ENCODE measurements at regions not wholly inside any gene's neighbourhood (a gene's known extent, or its start where the extent isn't known, plus 50 kb on each side); places are given as distances from the start of the nearest gene placed in this dataset.
"Not testable (repeated sequence)": the region's sequence is repeated elsewhere in the genome, so short reads cannot be mapped to it uniquely, and the experiment has no call there.

DNA sequence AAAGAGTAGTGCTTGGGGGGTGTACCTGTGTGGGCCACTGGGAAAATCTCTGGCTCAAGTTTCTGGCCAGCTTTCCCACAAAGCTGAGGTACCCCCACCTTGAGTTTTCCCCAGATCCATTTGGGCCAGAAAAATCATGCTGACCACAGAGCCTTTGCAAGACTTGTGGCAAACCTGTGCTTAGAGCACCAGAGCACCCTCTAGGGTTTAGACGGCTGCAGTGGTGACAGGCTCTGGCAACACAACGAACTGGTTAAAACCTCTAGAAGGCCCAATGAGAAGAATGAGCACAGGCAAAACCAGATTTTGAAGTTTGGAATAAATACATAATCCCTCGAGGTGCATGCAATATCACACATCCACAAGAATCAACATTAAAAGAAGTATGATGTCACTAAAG lies 290.7 kb upstream of the FOLH1 start:
- DNase-seq = no peak

- no peak for DNase-seq
Measured at GRCh38 chr11:49505231-49505630, 296.8 kb upstream of the FOLH1 start.

DNA sequence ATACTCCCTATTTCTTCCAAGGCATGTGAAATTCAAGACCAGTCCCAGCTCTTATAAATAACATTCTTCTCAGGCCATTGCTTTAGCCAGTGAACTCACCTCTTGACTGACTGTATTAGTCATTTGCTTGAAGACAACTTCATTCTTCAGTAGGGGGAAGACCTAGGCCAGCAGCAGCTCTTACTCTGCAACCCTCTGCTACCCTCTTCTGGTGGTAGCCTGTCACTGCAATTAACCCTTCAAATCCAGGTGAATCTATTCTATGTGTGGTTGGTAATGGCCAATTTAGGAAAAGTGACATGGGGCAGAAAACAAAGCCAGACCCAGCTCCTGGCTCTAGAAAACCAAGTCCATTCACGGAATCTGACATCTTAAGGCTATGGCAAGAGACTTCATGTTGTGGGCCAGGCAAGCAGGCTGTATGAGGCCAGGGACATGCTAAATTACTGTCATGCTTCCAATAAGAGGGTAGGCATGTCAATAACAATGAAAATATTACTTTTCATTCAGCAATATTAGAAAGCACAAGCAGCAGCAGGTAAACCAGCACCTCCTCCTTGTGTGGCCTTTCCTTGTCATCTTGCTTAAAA lies 317.9 kb upstream of the FOLH1 start:
- DNase-seq = peak; percentile 1

DNA sequence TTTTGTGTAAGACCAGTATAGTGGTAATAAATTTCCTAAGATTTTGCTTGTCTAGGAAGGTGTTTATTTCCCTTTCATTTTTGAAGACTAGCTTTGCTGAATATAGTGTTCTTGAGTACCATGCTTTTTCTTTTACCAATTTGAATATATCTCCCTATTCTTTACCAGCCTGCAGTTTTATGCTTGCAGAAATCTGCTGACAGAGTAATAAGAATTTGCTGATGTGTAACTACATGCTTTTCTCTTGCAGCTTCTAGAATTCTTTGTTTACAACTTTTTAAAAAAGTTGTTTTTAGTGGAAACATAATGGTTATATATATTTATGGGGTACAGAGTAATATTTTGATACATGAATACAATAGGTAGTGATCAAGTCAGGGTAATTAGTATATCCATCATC lies 324.8 kb upstream of the FOLH1 start:
- no peak for DNase-seq

- DNase-seq = not testable (repeated sequence)
Measured at GRCh38 chr11:49538927-49539326, 330.5 kb upstream of the FOLH1 start.

GRCh38 chr11:49558261-49558847 lies 350.0 kb upstream of the FOLH1 start:
- DNase-seq = not testable (repeated sequence)

DNA sequence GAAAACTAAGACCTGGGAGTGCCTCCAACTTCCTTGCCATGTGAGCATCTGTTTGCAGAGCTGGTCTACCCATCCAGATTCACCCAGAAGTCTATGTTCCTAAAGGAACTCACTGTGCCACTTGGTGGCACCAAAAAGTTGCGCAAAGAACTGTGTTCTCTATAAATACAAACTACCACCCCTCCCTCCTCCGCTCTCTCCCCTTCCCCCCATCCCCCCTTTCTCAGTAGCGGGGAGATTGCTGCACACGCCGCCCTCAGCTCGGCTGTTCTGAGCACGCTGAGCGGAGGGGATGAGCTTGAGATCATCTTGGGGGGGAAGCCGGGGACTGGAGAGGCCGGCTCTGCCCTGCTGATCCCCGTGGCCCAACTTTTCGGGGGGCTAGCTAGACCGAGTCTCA lies 352.2 kb upstream of the FOLH1 start:
- DNase-seq = not testable (repeated sequence)

DNA sequence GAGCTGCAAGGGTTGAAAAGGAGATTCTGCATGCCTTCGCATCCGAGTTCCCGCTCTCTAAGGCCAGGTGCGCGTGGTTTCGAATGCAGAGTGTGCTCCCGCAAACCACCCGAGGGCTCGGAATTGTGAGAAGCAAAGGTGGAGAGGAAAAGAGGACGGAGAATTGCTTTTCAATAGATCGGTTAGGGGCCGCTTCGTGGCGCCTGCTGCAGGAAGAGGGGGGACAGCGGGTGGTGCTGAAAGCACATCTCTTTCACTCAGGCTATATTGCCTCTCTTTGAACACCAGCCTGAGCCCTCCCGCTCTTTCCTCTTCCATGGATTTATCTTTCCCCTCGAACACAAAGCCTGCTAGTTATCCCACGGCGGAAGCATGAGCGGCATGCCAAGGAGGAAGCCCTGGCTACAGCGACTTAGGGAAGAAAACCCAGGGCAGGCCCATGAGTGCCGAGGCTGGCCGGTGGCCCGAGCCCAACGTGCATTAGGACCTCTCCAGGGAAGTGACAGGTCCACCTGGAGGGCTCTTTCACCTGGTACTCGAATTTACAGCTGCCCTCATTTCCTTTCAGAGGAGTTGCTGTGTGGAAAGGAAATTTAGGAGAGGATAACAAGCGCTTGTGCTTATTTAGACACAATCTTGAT lies 353.0 kb upstream of the FOLH1 start:
- not testable (repeated sequence) for DNase-seq

DNA sequence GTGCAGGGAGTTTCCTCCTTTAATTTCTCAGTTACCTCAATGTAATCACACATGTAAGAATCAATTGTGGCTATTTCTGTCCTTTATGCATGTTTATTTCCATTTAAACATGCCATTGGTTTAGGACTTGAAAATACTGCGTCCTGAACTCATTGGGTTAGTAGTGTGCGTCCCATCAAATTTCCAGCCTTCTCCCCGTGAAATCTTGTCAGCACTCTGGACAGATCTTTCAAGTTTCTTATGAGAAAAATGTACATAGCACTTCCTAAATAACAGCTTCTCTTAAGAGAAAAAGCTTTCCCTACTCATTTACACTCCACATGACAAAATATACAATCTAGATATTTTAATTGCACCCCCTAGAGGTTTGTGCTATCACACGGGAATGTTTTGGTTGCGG lies 353.9 kb upstream of the FOLH1 start:
- DNase-seq = not testable (repeated sequence)

DNA sequence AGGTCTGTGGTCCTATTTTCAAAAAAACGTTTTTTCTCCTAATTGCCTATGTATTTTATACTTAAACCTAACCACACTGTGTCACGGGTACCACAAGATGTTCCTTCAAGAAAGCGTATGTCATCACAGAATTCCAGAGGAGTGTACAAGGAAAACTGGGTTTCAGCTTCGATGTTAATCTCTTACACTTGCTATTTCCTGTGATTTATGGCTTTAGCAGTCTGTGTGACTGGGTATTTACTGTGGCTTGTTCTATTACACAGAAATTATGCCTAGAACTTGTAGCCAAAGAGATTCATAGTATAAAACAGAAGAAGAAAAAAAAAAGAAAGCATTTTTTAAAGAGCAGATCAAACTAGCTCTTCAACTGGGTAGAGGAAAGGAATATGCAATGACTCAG lies 371.1 kb upstream of the FOLH1 start:
- DNase-seq = not testable (repeated sequence)

- not testable (repeated sequence) for DNase-seq
Measured at GRCh38 chr11:49585495-49585894, 366.7 kb upstream of the OR4C13 start.

DNA sequence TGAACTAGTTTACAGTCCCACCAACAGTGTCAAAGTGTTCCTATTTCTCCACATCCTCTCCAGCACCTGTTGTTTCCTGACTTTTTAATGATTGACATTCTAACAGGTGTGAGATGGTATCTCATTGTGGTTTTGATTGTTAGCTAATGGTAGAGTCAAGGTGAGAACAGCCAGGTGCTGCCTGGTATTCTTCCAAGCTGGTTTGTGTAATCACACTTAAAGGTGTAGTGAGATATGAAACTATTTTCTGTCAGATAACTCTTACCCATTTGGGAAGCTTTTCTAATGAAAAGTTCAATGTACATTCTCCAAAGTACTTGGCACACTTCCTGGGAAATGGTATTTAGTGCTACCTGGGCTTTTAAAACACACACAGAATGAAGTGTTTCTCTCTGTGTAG lies 343.3 kb upstream of the OR4C13 start:
- DNase-seq = not testable (repeated sequence)

DNA sequence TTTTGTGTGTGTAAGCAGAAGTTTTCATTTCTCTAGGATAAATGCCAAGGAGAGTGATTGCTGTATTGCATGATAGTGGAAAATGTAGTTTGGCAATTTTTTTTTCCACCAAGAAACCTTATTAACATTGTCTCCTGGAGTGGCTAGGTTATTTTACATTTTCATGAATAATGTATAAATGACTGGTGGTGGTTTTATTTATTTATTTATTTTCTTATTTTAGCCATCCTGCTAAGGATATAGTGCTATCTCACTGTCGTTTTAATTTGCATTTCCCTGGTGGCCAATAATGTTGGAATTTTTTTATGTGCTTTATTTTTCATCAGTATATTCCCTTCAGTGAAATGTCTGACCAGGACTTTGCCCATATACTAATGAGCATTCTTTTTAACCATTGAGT lies 328.3 kb upstream of the OR4C13 start:
- DNase-seq = not testable (repeated sequence)

DNA sequence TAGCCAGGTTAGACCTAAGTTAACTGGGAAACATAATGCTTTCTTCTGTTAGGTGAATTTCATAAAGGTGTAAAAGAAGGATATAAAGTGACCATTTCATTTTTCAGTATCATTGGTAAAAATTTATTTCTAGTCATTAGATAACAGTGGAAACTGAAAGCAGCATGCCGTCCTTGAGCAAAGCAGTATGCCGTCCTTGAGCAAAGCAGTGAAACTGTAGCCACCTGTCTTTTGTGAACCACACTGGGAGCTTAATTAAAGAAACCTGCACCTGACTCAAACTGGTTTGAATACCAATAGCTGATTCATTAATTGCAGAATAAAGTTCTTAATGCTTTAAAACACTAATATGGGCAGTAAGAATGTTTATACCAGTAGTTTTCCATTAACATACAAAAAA lies 281.5 kb upstream of the OR4C13 start:
- DNase-seq = not testable (repeated sequence)

DNA sequence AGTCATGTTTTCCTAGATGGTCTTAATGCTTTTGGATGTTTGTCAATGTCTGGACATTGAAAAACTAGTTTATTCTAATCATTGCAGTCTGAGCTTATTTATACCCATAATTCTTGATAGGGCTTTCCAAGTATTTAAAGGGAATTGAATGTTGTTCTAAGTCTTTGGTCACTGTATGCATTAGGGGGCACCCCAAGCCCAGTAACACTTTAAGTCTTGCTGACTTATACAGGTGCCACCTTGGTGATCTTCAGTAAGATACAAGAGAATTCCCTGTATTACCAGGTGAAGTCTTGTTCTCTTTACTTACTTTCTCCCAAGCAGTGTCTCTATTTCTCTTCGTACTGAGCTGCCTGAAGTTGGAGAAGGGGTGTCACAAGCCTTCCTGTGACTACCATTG lies 250.1 kb upstream of the OR4C13 start:
- not testable (repeated sequence) for DNase-seq

- not testable (repeated sequence) for DNase-seq
Measured at GRCh38 chr11:49750447-49750846, 201.7 kb upstream of the OR4C13 start.

GRCh38 chr11:49750960-49751359 lies 201.2 kb upstream of the OR4C13 start:
- DNase-seq = not testable (repeated sequence)

GRCh38 chr11:49780791-49781190 lies 171.4 kb upstream of the OR4C13 start:
- not testable (repeated sequence) for DNase-seq

GRCh38 chr11:49782000-49782399 lies 170.2 kb upstream of the OR4C13 start:
- not testable (repeated sequence) for DNase-seq

DNA sequence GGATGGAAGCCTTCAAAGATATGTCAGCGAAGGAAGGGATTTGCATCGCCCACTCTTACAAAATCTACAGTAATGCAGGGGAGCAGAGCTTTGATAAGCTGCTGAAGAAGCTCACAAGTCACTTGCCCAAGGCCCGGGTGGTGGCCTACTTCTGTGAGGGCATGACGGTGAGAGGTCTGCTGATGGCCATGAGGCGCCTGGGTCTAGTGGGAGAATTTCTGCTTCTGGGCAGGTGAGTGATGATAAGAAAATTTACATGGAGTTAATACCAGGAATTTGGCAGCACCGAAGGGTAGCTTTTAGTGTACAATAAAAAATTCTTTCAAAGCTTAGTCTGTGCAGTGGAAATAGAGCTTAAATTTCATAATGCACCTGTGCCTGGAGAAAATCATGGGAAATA lies 168.3 kb upstream of the OR4C13 start:
- DNase-seq = not testable (repeated sequence)

DNA sequence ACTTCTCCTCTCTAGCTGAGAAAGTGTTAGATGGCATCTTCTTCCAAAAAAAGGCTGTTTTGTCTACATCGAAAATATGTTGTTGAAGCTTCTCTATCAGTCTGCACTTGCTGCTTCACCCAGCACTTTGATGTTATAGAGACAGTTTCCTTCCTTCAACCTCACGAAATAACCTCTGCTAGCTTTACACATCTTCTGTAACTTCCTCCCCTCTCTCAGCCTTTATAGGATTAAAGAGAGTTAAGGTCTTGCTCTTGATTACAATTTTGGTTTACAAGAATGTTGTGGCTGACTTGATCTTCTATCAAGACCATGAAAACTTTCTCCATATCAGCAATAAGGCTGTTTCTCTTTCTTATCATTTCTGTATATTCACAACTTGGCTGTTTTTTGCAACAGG lies 162.4 kb upstream of the OR4C13 start:
- not testable (repeated sequence) for DNase-seq

DNA sequence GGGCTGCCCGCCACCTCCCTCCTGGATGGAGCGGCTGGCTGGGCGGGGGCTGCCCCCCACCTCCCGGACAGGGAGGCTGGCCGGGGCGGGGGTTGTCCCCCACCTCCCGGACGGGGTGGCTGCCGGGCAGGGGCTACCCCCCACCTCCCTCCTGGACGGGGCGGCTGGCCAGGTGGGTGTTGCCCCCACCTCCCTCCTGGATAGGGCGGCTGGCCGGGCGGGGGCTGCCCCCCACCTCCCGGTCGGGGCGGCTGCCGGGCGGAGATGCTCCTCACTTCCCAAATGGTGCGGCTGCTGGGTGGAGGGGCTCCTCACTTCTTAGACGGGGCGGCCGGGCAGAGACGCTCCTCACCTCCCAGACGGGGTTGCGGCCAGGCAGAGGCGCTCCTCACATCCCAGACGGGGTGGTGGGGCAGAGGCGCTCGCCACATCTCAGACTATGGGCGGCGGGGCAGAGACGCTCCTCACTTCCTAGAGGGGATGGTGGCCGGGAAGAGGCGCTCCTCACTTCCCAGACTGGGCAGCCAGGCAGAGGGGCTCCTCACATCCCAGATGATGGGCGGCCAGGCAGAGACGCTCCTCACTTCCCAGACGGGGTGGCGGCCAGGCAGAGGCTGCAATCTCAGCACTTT lies 153.9 kb upstream of the OR4C13 start:
- DNase-seq = not testable (repeated sequence)

- not testable (repeated sequence) for DNase-seq
Measured at GRCh38 chr11:49817705-49818430, 134.3 kb upstream of the OR4C13 start.

Measured in NCI-H146 (cell line).